ENCODE measurements at regions not wholly inside any gene's neighbourhood (a gene's known extent, or its start where the extent isn't known, plus 50 kb on each side); places are given as distances from the start of the nearest gene placed in this dataset.

GRCh38 chr1:29416267-29417146 lies 180.2 kb downstream of the PTPRU start:
- DNase-seq, result no peak
- Histone ChIP-seq H3K27me3 (replicated peaks in 1 of 7) (peaks cover 0 to 61% (median 0%) of the 10 kb centered on the region in 7 donors), H3K27ac (no peak overlapping the region), H3K9me3 (peaks cover 0 to 14% (median 3%) of the 10 kb centered on the region in 8 donors), H3K4me3 (no peak overlapping the region), H3K36me3 (no peaks in the 10 kb centered on the region), H3K4me1 (no peaks in the 10 kb centered on the region)
- no peak for TF ChIP-seq POLR2AphosphoS5 (IDR thresholded peaks at IDR 0.05)
- TF ChIP-seq, protein P1, sequence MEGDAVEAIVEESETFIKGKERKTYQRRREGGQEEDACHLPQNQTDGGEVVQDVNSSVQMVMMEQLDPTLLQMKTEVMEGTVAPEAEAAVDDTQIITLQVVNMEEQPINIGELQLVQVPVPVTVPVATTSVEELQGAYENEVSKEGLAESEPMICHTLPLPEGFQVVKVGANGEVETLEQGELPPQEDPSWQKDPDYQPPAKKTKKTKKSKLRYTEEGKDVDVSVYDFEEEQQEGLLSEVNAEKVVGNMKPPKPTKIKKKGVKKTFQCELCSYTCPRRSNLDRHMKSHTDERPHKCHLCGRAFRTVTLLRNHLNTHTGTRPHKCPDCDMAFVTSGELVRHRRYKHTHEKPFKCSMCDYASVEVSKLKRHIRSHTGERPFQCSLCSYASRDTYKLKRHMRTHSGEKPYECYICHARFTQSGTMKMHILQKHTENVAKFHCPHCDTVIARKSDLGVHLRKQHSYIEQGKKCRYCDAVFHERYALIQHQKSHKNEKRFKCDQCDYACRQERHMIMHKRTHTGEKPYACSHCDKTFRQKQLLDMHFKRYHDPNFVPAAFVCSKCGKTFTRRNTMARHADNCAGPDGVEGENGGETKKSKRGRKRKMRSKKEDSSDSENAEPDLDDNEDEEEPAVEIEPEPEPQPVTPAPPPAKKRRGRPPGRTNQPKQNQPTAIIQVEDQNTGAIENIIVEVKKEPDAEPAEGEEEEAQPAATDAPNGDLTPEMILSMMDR (IDR thresholded peaks at IDR 0.05 in 8 of 11, conservative IDR thresholded peaks at IDR 0.05 in 3 of 11), result no peak
- no peak for TF ChIP-seq POLR2A (IDR thresholded peaks at IDR 0.05)
- 59 to 67% (median 62%) methylated on average over 12 to 13 of the region's 13 CpGs for WGBS, 5 donors
- intact Hi-C loops (cut with DNase I; ENCODE audit: low total_unique reads), result no loop called here

DNA sequence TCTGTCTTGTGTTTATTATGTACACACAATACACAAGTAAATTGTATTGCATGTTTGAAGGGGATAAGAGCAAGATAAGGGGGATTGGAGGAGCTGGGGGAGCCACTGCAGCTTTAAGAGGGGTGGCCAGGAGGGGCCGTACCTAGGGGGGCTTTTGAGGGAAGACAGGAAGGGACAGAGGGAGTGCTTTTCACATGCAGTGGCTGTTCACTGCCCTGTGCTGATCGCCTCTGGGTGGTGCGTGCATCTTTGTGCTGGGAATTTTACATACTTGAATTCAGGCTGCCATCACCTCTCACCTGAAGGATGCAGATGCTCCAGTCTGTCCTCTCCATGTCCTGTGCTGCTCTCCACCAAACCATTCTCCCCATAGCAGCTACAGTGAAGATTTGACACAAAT lies 179.5 kb downstream of the PTPRU start:
- no peak overlapping the region for H3K4me3 ChIP-seq
- DNase-seq, result no peak
- WGBS, 5 donors, result 42 to 64% (median 52%) methylated on average over 3 of the region's 3 CpGs
- intact Hi-C loops (cut with DNase I; ENCODE audit: low total_unique reads), result no loop called here
- no peak for TF ChIP-seq POLR2AphosphoS5 (IDR thresholded peaks at IDR 0.05)
- no peak for TF ChIP-seq POLR2A (IDR thresholded peaks at IDR 0.05)
- TF ChIP-seq, protein P1 (IDR thresholded peaks at IDR 0.05 in 8 of 11, conservative IDR thresholded peaks at IDR 0.05 in 3 of 11), result no peak
- H3K4me1 ChIP-seq, result no peaks in the 10 kb centered on the region
- no peaks in the 10 kb centered on the region for H3K36me3 ChIP-seq
- H3K9me3 ChIP-seq, result peaks cover 0 to 8% (median 2%) of the 10 kb centered on the region in 8 donors
- peaks cover 0 to 56% (median 0%) of the 10 kb centered on the region in 7 donors for H3K27me3 ChIP-seq (replicated peaks in 1 of 7)
- no peak overlapping the region for H3K27ac ChIP-seq

GRCh38 chr1:29415156-29415830 lies 179.0 kb downstream of the PTPRU start:
- Histone ChIP-seq H3K4me1 (no peaks in the 10 kb centered on the region), H3K27ac (no peak overlapping the region), H3K36me3 (no peaks in the 10 kb centered on the region), H3K9me3 (peaks cover 0 to 2% (median 0%) of the 10 kb centered on the region in 8 donors), H3K4me3 (no peak overlapping the region), H3K27me3 (replicated peaks in 1 of 7) (peaks cover 0 to 54% (median 0%) of the 10 kb centered on the region in 7 donors)
- no peak for DNase-seq
- intact Hi-C loops (cut with DNase I; ENCODE audit: low total_unique reads), result no loop called here
- WGBS, 5 donors, result 36 to 56% (median 50%) methylated on average over 9 of the region's 9 CpGs
- TF ChIP-seq, protein P1 (IDR thresholded peaks at IDR 0.05 in 8 of 11, conservative IDR thresholded peaks at IDR 0.05 in 3 of 11), result no peak
- TF ChIP-seq POLR2A (IDR thresholded peaks at IDR 0.05), result no peak
- TF ChIP-seq POLR2AphosphoS5 (IDR thresholded peaks at IDR 0.05), result no peak

DNA sequence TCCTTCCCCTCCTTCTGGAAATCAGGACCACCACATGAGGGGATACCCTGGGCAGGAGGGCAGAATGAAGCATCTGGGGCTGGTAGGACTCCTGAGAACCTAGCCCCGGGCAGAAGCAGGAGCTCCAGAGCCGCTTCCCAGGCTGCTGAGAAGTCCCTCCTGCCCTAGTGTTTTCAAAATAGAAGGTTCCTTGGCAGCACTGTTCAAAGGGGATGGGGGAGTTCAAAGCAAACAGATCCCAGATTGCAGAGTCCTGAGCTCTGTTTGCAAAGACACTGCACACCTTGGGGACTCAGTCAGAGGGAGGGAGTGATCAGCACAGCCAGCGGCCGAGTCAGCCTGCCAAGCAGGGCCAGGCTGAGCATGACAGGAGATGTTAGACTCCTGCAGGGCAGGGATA lies 177.8 kb downstream of the PTPRU start:
- no peak for TF ChIP-seq POLR2A (IDR thresholded peaks at IDR 0.05)
- TF ChIP-seq, protein P1 (IDR thresholded peaks at IDR 0.05 in 8 of 11, conservative IDR thresholded peaks at IDR 0.05 in 3 of 11), result no peak
- TF ChIP-seq POLR2AphosphoS5 (IDR thresholded peaks at IDR 0.05), result no peak
- Histone ChIP-seq H3K4me1 (no peaks in the 10 kb centered on the region), H3K9me3 (no peaks in the 10 kb centered on the region), H3K27ac (no peak overlapping the region), H3K4me3 (no peak overlapping the region), H3K27me3 (replicated peaks in 1 of 7) (peaks cover 0 to 60% (median 0%) of the 10 kb centered on the region in 7 donors), H3K36me3 (no peaks in the 10 kb centered on the region)
- intact Hi-C loops (cut with DNase I; ENCODE audit: low total_unique reads), result no loop called here
- no peak for DNase-seq
- WGBS, 5 donors, result 61 to 82% (median 80%) methylated on average over 3 to 4 of the region's 4 CpGs

Measured in spleen (tissue), 11 donors.